Thoracic aorta (tissue), 2 donors: ENCODE measurements at regions not wholly inside any gene's neighbourhood (a gene's known extent, or its start where the extent isn't known, plus 50 kb on each side); places are given as distances from the start of the nearest gene placed in this dataset.

ENCODE experiments used
- ATAC-seq: fragments of 150-250 bp; one replicate; pipeline ENCODE4 v1.8.0; 2017; ENCODE audit warnings: low read depth; ENCODE audit not compliant: insufficient number of reproducible peaks, low FRiP score
- DNase-seq: peaks from one replicate; pipeline ENCODE4 v3.0.0-alpha.2; 2020; ENCODE audit warnings: low spot score
- H3K27ac ChIP-seq, 2 donors: fragments of 200-600 bp; sonication (generic); 1 replicate in 1 of 2; 2 replicates in 1 of 2; pipeline ENCODE4 v1.5.1; 2016; ENCODE audit warnings: mild to moderate bottlenecking in 2 of 2, moderate library complexity in 2 of 2
- H3K27me3 ChIP-seq: fragments of 200-600 bp; sonication (generic); replicated peaks from 2 replicates; pipeline ENCODE4 v1.6.0; 2016; ENCODE audit warnings: mild to moderate bottlenecking; ENCODE audit not compliant: insufficient read depth
- H3K36me3 ChIP-seq: fragments of 200-600 bp; sonication (generic); one replicate; pipeline ENCODE4 v1.5.1; 2016
- H3K4me1 ChIP-seq, 2 donors: fragments of 200-600 bp; sonication (generic); 1 replicate in 1 of 2; 2 replicates in 1 of 2; pipeline versions ENCODE4 v1.5.1 to v1.6.0; 2016; ENCODE audit warnings: low read depth in 2 of 2, mild to moderate bottlenecking in 1 of 2; ENCODE audit not compliant: control insufficient read depth in 1 of 2
- H3K4me3 ChIP-seq: fragments of 200-600 bp; sonication (generic); 2 replicates; pipeline ENCODE4 v1.5.1; 2016; ENCODE audit warnings: mild to moderate bottlenecking
- H3K9me3 ChIP-seq: fragments of 200-600 bp; sonication (generic); 2 replicates; pipeline ENCODE4 v1.5.1; 2016
- TF ChIP-seq, protein P1 (sequence below): fragments of 200-600 bp; sonication (generic); IDR thresholded peaks from one replicate; pipeline ENCODE4 v1.5.1; 2019; ENCODE audit warnings: antibody characterized with exemption

DNA sequence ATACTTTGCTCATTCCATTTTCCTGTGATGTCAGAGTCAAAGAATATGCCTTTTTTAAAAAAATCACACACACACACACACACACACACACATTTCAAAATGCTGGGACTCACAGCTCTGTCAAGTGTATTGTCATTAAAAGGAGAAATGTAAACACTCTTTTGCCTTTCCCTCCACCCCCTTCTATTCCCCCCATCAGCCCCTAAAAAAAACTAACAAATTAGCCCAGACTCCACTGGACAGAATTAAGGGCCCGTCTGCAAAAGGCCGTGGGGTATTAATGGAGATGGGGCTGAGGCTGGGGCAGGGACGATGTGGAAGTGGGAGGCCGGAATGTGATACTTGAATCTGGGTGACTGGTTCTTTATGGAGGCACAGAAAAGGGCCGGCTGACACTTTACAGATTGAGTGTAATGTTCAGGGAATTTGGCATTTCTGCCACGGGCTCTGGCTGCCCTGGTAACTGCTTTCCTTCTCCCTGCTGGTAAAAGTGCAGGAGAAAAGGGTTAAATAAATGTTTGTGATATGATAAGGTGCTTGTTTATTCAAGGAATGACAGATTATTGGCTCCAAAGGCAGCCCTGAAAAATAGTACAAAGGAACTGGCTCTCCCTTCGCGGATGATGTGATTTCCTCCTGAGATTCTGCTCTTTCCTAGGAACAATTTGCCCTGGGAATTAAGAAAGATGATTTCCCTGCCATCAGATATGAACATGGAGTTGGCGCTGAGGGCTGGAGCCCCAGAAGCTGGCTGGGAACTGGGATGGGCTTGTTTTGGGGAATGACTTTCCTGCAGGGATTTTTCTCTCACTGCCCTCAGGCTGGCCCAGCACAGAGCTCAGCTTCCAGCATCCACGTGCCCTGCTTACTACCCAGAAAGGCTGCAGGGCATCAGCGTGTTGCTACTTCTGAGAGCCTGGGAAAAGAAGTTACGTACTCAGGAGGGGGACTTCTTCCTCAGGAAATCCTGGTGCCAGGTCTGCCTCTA lies 52.8 kb upstream of the CTAGE1 start:
- Histone ChIP-seq H3K36me3 (no peaks in the 10 kb centered on the region), H3K27ac (peak overlapping the region; percentile 83 to 89), H3K4me3 (peak overlapping the region; percentile 27), H3K27me3 (no peaks in the 10 kb centered on the region), H3K9me3 (peaks cover 4% of the 10 kb centered on the region), H3K4me1 (peaks cover 23 to 56% of the 10 kb centered on the region in 2 donors)
- TF ChIP-seq, protein P1, sequence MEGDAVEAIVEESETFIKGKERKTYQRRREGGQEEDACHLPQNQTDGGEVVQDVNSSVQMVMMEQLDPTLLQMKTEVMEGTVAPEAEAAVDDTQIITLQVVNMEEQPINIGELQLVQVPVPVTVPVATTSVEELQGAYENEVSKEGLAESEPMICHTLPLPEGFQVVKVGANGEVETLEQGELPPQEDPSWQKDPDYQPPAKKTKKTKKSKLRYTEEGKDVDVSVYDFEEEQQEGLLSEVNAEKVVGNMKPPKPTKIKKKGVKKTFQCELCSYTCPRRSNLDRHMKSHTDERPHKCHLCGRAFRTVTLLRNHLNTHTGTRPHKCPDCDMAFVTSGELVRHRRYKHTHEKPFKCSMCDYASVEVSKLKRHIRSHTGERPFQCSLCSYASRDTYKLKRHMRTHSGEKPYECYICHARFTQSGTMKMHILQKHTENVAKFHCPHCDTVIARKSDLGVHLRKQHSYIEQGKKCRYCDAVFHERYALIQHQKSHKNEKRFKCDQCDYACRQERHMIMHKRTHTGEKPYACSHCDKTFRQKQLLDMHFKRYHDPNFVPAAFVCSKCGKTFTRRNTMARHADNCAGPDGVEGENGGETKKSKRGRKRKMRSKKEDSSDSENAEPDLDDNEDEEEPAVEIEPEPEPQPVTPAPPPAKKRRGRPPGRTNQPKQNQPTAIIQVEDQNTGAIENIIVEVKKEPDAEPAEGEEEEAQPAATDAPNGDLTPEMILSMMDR = no peak
- DNase-seq (no peak), ATAC-seq (peak; percentile 11)

DNA sequence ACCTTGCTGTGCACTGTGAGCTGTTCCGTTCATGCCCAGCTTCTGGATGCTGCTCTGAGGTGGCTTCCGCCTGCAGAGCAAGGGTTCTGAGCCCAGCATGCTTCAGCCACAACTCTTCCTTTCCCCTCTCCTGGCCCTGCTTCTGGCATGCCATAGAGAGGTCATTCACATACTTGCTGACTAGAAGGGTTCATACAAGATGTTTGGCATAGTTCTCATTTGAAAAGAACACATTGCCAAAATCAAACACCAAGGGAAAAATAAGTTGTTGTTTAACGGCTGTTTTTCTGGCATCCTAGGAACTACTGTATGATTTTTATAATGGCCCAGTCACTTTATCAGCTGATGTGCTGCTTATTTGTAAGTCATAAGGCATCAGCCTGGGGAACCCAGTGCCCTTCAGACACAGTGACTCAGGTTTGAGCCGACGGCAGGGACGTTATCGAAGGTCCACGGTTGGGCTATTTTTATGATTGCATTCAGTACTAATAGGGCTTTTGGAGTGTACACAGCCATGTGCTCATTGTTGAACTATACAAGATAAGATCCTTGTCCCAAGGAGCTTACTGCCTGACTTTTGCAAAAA lies 53.9 kb upstream of the CTAGE1 start:
- no peak overlapping the region for H3K4me3 ChIP-seq
- peaks cover 16 to 45% of the 10 kb centered on the region in 2 donors for H3K4me1 ChIP-seq
- ATAC-seq (peak; percentile 22), DNase-seq (peak; percentile 45)
- peaks cover 4% of the 10 kb centered on the region for H3K9me3 ChIP-seq
- no peaks in the 10 kb centered on the region for H3K36me3 ChIP-seq
- H3K27me3 ChIP-seq = no peaks in the 10 kb centered on the region
- H3K27ac ChIP-seq = peak overlapping the region; percentile 83 to 89
- TF ChIP-seq, protein P1 = no peak

DNA sequence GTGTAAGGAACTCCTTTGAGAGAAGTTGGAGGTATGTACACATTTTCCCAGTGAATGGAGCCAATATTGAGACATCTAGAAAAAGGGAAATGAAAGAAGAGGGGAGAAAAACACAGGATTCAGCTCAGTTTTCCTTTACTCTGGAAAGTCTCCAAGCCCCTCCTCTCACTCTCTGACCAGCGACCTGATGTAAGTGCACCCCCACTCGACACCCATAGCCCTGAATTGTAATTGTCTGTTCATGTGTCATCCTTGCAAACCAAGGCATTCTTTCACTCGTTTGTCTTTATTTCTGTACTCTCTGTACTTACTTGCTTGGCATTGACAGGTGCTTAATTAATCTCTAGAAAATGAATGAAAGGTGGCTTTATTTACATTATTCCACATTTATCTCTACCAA lies 55.7 kb upstream of the CTAGE1 start:
- no peak overlapping the region for H3K27ac ChIP-seq
- no peaks in the 10 kb centered on the region for H3K27me3 ChIP-seq
- H3K9me3 ChIP-seq = peaks cover 4% of the 10 kb centered on the region
- no peaks in the 10 kb centered on the region for H3K36me3 ChIP-seq
- DNase-seq (no peak), ATAC-seq (no peak)
- peaks cover 6 to 31% of the 10 kb centered on the region in 2 donors for H3K4me1 ChIP-seq
- TF ChIP-seq, protein P1 = no peak
- H3K4me3 ChIP-seq = no peak overlapping the region

DNA sequence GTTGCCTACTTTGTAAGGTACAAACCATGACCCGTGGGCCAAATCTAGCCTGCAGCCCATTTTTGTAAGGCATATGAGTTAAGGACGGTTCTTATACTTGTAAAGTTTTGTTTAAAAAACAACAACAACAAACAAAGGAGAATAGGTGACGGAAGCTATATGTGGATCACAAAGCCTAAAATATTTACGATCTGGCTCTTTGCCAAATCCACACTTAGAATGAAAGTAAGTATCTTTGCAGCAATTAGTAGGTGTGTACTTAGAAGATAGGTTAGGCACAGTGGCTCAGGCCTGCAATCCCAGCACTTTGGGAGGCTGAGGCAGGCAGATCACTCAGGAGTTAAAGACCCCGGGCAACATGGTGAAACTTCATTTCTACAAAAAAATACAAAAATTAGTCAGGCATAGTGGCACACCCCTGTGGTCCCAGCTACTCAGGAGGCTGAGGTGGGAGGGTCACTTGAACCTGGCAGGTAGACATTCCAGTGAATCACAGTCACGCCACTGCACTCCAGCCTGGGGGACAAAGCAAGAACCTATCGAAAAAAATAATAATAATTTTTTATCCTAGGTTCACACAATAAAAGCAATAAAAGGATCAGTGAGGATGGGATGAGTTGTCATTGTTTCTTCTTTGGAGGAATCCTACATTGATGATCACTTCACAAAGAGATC lies 57.8 kb upstream of the CTAGE1 start:
- no peaks in the 10 kb centered on the region for H3K27me3 ChIP-seq
- H3K4me1 ChIP-seq = peaks cover 6 to 21% of the 10 kb centered on the region in 2 donors
- no peak for DNase-seq
- no peak overlapping the region for H3K27ac ChIP-seq
- H3K36me3 ChIP-seq = no peaks in the 10 kb centered on the region
- no peaks in the 10 kb centered on the region for H3K9me3 ChIP-seq
- TF ChIP-seq, protein P1 = no peak
- ATAC-seq = no peak
- no peak overlapping the region for H3K4me3 ChIP-seq

DNA sequence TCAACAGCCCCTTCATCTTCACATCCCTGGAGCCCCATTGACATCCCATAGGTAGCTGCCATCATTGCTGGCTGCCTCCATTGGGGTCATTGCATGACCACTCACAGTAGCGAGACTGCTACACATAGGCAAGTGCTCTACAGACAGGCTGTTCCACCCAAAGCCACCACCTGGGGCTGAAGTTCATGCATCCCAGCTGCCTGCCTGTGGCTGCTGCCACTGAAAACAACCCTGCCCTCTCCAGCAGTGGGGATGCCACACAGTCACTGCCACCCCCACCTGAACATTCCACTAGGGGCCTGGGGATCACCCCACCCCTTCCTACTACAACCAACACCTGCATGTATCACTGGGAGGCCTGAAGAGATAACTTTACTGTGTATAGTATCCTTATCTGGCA lies 59.5 kb upstream of the CTAGE1 start:
- Histone ChIP-seq H3K27ac (no peak overlapping the region), H3K9me3 (no peaks in the 10 kb centered on the region), H3K4me1 (peaks cover 0 to 5% of the 10 kb centered on the region in 2 donors), H3K27me3 (no peaks in the 10 kb centered on the region), H3K4me3 (no peak overlapping the region), H3K36me3 (no peaks in the 10 kb centered on the region)
- no peak for DNase-seq
- TF ChIP-seq, protein P1 = no peak
- ATAC-seq = no peak
